ENCODE measurements at regions not wholly inside any gene's neighbourhood (a gene's known extent, or its start where the extent isn't known, plus 50 kb on each side); places are given as distances from the start of the nearest gene placed in this dataset.

- Histone ChIP-seq H3K36me3 (ENCODE audit: control insufficient read depth, insufficient read depth, low read length) (no peaks in the 10 kb centered on the region), H2AFZ (ENCODE audit: low read depth, low read length) (no peak overlapping the region), H3K4me1 (replicated peaks in 1 of 2; ENCODE audit: control insufficient read depth in 2 of 2, insufficient read depth in 2 of 2, low read length in 2 of 2) (no peaks in the 10 kb centered on the region), H3K9me1 (ENCODE audit: control insufficient read depth, insufficient read depth, low read length) (no peaks in the 10 kb centered on the region), H4K20me1 (replicated peaks; ENCODE audit: control insufficient read depth, insufficient read depth, low read length) (no peaks in the 10 kb centered on the region), H3K27ac (ENCODE audit: extremely low read depth, low read depth, low read length) (no peak overlapping the region), H3K79me2 (ENCODE audit: control insufficient read depth, insufficient read depth, low read length) (no peaks in the 10 kb centered on the region), H3K4me2 (ENCODE audit: insufficient read depth, low read length) (no peak overlapping the region), H3K9ac (ENCODE audit: insufficient read depth in 1 of 2, low read depth in 2 of 2, low read length in 2 of 2) (no peak overlapping the region), H3K4me3 (no peak overlapping the region), H3K9me3 (replicated peaks; ENCODE audit: control insufficient read depth, insufficient read depth, low read depth, low read length) (no peaks in the 10 kb centered on the region), H3K27me3 (ENCODE audit: control insufficient read depth in 2 of 2, insufficient read depth in 2 of 2, low read length in 2 of 2) (no peaks in the 10 kb centered on the region)
- in situ Hi-C loops (cut with MboI) (no loop called here), intact Hi-C loops (cut with micrococcal nuclease) (no loop called here)
- no peak for DNase-seq (ENCODE audit: extremely low read depth in 1 of 4, low spot score in 3 of 4)
- 9% methylated on average over 6 of the region's 6 CpGs for WGBS (ENCODE audit: insufficient coverage, low coverage, missing lambda C conversion rate)
- CTCF ChIA-PET (ENCODE audit: low intra/inter-chr PET ratio): no interaction called here
- BruUV-seq (replicated peaks): no TSS peak
- ATAC-seq: no peak
- POLR2A ChIA-PET: interaction anchor here (0.6 to 0.7 kb wide), 2 partner anchors 65 to 111 kb away, joined by 3 read pairs; no protein-coding TSS in a partner anchor
- FAIRE-seq: no peak
- TF ChIP-seq ZNF449 (CRISPR knock-in tag; IDR thresholded peaks at IDR 0.05) (no peak), RBBP5 (IDR thresholded peaks at IDR 0.05; ENCODE audit: borderline replicate concordance, insufficient read depth, low read length, poor library complexity, severe bottlenecking) (no peak), ZNF57 (CRISPR knock-in tag; IDR thresholded peaks at IDR 0.05) (no peak), ZNF830 (CRISPR knock-in tag; IDR thresholded peaks at IDR 0.05) (no peak), ZNF77 (CRISPR knock-in tag; IDR thresholded peaks at IDR 0.05) (no peak), IRF9 (tag; IDR thresholded peaks at IDR 0.05) (no peak), SRF (CRISPR knock-in tag; IDR thresholded peaks at IDR 0.05) (no peak)
These were observed 815.0 kb downstream of the CDH18 start for GRCh38 chr5:19172926-19173470.
